NCI-H187 treated with DMSO at 0.1 percent for 48 hours (cell line): ENCODE measurements at regions not wholly inside any gene's neighbourhood (a gene's known extent, or its start where the extent isn't known, plus 50 kb on each side); places are given as distances from the start of the nearest gene placed in this dataset.
"Not testable (repeated sequence)": the region's sequence is repeated elsewhere in the genome, so short reads cannot be mapped to it uniquely, and the experiment has no call there.

ENCODE experiments used
- DNase-seq: peaks from one replicate; lab custom pipeline; 2025; lab: John Stamatoyannopoulos, UW

DNA sequence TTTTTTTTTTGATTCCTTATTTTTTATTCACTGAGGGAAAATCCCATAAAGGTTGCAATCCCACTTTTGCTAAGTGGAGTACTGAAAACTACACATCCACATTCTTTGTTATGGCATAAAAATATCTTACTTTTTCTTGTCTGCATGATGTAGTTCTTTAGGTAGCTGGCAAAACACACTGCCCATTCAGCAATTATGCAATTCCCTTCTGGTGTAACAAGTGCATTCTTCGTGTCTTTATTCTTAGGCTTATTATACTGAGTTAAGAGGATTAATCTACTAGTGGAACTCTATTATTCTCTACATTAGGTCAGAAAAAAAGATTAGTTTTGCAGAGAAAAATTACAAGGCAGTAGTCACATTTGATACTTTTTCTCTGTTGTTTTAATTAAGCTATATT is 403.8 kb upstream of the GBE1 start:
- DNase-seq, result no peak

DNA sequence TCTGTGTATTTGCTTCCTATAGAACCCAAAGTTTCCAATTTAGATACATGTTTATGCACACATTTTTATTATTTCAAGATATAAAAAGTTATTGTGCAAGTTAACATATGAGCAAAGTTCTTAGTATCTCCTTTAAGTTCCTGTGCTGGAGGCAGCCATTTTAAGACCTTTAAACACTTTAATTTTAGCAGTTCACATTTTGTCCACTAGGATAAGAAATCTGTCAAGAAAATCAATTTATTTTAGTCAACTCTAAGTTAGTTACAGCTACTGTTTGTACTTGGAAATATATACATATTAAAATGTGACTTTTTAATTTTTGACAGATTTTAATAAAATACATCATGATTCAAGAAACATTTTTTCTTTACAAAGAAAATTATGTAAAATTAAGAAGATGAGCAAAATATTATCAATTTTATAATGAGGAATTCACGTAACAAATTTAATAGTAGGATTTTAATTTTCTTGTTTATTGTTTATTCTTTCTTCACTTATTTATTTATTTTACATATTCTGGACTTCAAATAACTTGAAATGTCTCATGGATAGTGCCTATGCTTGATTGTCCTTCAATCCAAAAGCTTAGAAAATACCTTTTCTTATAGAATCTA is 402.6 kb upstream of the GBE1 start:
- DNase-seq, result no peak

DNA sequence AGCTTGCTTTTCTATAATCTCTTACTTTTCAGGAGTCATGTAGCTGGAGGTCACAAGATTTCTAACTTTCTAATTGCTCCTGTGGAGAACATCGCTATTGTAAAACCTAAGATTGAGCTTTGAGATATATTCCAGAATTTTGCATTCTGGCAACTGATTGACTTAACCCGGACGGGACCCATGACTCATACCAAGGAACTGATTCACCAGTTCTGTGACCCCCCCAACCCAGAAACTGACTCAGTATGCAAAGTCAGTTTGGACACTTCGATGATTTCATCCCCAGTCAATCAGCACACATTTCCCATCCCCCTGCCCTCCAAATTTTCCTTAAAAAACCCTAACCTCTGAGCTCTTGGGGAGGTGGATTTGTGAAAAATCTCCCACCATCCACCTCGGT is 396.5 kb upstream of the GBE1 start:
- DNase-seq, result no peak

DNA sequence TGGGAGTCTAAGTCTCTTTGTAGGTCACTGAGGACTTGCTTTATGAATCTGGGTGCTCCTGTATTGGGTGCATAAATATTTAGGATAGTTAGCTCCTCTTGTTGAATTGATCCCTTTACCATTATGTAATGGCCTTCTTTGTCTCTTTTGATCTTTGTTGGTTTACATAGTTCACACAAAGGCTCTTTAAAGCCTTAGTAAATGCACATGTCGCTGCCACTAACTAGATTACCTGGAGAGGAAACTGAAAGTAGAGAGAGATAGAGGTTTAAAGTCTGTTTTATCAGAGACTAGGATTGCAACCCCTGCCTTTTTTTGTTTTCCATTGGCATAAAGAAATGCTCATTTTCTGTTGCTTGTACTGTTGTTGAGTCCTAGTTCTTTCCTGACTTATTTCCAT is 392.4 kb upstream of the GBE1 start:
- DNase-seq, result not testable (repeated sequence)

DNA sequence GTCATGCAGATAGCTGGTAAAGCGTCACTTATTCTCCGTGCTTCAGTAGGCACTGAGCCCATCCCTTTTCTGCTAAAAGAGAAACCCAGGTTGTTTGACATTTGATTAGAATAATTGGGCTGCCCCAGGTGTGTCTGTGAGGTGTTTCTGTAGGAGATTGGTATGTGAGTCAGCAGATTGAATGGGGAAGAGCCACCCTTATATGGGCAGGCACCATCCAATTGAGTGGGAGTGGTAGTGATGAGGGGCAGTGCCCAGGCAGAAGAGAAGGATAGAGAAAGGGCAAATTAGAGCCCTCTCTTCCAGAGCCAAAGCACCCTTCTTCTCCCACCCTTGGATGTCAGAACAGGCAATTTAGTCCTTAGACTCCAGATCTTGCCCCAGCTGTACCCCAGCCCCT is 384.3 kb upstream of the GBE1 start:
- no peak for DNase-seq

DNA sequence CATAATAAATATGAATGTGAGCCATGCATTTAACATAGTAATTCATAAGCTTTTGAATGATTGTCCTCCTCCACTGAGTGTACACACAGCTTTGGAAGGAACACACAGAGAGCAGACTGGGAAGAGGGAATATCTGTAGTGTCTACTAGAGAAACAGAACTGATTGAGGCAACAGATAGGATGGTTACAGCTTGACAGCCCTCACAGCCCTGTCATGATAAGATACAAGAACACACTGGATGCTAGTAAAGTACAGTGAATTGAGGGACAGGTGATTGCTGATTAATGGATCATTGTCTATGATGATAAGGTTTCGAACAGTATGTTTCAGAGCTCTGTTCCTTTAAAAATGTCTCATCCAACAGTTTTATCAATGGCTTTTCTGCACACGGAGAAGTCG is 383.4 kb upstream of the GBE1 start:
- no peak for DNase-seq

DNA sequence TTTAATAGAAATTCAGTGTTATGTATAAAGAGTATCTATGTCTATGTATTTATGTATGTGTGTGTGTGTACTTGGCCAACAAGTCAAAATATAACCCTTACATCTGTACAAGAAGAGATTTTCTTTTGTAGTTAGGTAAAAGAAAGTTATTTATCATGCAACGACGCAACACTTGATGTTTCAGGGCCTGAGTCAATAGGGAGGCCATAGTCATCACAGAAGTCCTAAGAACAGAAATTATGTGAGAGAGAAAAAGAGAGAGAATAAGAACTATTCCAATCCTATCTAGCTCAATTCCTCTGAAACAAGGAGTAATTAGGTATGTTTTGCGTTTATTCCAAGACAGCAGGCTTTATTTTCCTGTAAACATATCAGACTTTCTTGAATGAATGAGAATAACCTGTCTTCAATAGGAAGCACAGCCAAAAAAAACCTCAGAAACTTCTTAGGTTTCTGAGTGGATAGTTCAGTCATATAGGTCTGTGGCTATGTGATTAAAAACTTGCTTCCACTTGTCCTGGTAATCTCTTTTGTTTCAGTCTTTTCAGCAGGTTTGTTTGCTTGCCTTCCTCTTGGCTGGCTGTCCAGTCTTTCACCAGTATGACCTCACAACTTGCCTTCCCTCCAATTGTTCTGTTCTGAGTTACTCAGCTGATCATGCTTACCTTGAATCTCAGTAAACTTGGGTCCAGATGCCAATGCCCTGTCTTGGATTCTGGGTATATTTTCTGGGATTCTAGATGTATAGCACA is 382.4 kb upstream of the GBE1 start:
- no peak for DNase-seq

DNA sequence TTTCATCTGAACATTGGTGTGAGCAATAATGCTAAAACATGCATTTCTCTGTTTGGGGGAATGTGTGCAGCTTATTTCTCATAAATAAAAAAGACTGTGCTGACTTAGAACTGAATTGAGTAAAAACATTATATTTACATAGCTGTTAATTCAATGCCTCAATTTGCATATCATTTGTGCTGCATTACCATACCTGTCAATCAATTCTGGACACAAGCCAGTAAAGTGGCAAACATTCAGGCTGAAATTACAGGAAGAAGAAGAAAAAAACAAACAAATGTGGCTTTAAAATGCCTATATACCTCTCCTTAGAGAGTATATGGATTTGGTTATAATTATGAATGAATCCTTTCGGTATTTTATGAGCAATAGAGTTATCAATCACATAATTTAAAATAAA is 380.1 kb upstream of the GBE1 start:
- no peak for DNase-seq

DNA sequence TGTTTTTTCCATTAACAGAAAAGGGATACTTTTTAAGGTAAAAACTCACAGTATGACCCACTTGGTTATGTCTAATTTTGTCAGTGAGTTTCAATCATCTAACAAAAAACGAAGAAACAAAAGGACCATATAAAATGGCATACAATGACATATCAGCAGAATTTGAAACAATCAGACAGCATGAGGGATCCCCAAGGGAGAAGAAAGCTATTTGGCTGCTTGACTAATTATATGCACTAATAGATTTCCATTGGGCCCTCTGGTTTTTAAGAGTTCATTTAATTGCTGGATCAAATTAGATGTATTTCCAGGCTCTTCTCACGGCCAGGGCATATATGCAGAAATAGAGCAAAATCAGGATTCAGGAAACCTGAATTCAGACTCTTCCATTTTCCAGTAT is 376.4 kb upstream of the GBE1 start:
- no peak for DNase-seq

DNA sequence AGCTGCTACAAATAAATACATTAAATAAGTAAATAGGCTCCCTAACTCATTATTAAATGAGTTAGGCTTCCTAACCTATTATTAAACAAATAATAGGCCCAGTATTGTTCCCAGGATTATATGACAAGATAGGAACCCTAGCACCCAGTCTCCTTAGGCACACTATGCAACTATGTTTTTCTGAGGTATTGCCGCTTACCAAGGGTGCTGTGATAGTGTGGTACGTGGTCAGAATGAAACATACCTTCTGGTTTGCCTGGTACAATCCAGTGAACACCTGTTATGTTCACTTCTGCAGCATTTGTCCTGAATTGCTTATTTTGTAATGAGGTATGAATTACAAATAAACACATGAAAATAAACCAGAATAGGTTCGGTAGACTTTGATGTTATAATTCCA is 375.6 kb upstream of the GBE1 start:
- no peak for DNase-seq

DNA sequence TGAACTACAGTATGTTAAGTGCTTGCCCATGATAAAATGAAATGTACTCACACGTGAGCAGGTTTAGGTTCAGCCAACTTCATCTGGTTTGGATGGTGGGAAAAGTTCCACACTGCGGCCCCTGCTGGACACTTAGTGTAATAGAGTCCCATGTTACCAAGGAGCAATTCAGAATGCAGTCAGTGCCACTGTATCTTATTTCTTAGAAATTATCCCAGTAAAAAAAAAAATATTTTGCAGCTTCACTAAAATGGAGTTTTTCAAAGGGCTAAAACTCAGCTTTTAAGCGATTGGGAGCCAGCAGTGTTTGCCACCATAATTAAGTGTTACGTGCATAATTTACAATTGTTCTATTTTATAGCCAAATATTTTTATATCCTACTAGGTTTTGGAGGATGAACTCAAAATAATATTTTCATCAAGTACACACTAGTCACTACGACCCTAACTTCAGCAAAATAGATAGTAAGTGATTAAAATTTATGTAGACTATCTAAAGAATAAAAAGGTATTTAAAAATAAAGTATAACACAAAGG is 371.7 kb upstream of the GBE1 start:
- no peak for DNase-seq

DNA sequence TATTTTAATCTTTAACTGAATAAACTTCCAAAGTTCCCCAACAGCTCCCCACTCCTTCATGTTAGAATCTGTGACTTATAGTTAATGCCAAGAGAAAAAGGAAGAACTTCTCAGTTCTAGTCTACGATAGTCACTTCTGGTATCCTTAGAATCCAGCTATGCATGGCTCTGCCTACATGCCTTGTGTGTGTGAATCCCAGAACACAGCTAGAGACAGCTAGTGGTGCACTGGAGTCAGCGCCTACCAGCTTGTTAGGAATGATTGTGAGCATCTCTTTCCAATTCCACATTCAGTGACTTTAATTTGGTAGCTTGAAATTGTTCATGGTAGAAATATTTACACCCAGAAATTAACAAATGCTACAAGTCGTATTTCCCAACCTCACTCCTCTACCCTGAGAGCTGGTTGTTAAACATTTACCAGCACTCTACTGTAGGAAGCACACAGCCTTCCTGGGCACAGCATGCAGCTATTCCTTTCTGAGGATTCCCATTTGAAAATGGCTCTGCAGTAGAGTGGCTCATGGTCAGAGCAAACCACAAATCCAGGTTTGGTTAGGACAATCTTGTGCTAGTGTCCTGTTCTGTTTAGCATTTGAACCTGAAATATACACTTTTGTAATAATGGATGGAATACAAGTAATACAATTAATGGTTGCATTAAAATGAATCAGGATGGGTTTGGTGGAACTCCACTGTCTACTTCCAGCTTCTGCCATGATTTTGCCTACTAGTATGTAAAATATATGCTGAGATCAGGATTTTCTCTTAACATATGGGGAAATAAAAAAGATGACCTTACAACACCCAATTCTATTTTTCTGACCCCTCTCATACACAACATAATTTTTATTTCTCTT is 371.0 kb upstream of the GBE1 start:
- no peak for DNase-seq

DNA sequence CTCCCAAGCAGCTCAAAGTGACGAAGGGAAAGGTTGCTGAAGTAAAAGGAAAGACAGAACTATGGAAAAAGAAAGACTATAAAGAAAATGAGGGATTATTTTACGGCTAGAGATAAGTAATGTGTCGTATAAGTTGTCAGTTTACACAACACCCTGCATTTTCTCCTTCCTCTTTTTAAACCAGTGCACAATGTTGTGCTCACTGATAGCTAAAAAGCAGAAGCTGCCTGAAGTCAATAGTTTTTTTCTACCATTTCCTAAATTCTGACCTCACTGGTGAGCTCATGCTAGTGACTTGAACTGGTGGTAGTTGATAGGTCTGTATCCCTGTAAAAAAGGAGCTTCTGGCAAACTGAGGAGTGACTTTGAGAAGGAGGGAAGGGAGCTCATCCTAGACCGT is 368.6 kb upstream of the GBE1 start:
- no peak for DNase-seq

DNA sequence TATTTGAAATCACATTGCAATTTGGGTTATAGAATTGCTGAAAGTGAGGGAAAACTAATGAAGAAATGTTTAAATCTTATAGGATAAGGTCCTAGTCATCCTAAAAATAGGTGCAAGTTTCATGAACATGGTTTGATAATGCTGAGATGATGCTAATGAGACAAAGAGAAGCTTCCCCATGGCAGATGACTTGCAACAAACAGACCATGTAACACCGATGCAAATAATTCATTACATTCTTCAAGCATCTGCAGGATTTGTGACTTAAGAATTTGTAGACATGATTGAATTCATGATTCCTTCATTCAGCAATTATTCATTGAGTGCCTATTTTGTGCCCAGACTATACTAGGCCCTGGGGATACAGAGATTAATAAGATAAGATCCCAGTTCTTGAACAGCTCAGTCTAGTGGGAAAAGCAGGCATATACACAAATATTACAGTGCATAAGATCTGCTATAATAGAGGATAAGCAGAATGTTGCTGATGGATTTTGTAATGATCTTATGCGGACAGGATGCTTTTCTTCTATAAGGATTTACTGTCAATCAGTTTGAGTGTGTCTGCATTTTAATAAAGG is 367.9 kb upstream of the GBE1 start:
- no peak for DNase-seq

DNA sequence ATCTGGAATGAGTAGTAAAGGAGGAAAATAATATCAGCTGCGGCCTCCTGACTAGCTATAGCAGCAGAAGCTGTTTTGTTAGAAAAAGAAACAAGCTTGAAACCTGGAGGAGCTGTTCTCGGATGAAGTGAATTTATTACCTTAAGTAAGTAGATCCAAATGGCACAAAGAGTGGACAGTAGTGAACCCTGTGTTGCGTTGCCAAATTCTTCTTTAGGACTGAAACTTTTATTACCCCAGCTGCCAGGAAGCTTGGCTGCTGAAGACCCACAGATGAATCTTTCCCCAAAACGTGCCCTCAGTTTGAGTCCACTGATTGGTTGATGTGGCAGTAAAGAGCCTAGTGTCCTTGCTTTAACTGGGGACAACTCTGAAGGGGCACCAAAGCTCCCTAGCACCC is 366.8 kb upstream of the GBE1 start:
- DNase-seq, result no peak

DNA sequence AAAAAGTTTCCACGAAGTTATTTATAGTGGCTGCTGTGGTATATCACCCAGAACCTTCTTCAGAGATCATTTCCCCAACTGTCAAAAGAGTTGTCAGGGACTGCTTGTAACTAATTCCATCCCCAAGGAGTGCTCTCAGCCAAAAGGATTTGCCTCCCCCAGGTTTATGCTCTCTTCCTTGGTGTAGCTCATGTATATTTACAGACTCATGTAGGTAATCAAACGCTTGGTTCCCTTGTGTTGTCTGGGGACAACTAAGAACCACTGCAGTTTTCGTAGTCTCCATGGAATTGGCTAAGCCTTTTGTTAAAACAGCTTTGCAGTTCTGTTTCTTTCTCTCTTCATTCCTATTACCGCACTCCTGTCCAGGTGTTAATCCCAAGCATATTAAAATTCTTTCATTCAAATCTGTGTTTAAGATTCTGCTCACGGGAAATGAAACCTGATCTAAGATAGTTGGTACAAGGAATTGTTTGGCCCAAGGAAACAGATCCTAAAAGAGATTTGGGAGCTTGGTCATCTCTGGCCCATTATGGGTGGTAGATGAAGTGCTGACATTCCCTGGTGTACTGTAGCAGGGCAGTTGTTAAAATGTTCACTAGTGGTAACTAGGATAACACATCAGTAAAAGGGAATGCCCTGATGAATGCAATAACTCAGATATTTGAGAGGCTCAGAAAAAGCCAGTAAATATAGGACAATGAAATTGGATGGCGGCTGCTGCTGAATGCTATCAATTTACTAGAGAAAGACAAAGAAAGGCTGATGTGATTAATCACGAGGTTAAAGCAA is 361.3 kb upstream of the GBE1 start:
- no peak for DNase-seq

DNA sequence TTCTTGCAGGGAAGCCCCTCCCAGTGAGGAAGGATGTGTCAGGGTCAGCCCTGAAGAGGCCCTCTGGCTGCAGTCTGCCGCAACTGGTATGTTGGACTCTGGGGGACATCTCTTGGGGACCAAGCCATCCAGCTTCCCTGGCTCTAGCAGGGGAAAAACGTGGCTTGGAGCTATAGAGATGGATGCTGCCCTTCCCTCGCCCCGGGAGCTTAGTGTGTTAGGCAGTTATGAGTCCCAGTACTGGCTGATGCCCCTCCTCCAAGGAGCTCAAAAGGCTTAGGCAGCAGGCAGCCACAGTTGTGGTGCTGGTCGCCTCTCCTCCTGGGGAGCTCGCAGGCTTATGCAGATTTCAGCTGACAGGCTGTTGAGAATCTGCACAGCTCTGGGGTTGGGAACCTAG is 353.1 kb upstream of the GBE1 start:
- no peak for DNase-seq

DNA sequence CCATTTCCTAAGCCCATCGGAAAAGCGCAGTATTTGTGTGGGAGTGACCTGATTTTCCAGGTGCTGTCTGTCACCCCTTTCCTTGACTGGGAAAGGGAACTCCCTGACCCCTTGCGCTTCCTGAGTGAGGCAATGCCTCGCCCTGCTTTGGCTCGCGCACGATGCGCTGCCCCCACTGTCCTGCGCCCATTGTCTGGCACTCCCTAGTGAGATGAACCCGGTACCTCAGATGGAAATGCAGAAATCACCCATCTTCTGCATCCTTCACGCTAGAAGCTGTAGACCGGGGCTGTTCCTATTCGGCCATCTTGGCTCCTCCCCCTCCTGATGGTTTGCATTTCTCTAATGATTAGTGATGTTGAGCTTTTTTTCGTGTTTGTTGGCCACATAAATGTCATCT is 349.3 kb upstream of the GBE1 start:
- not testable (repeated sequence) for DNase-seq

DNA sequence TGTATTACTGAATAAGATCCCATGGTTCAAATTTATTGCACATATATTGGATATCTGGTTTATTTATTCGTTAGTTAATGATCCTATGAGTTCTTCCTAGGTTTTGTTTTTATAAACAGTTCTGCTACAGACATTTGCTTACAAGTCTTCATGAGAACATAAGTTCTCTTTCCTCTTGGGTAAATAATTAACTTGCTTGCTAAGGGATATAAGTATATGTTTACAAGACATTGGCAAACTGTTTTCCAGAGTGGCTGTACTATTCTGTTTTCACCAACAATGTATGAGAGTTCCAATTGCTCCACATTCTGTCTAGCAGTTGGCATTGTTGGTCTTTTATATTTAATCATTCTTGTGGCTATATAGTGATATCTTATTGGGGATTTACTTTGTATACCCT is 341.8 kb upstream of the GBE1 start:
- no peak for DNase-seq

DNA sequence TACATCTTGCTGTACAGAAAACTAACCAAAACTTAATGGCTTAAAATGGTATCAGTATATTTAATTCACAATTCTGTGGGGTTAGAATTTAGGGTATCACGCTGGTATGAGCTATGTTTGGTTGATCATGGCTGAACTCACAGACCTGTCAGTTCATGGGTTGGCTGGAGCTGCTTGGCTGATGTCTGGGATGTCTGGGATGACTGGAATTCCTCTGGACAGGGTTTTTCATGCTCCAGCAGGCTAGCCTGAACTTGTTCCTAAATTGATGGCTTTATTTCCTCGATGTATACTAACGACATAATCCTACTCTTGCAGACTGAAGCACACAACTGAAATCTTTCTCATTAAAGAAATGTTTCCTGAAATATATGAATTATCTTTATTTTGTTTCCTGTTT is 338.9 kb upstream of the GBE1 start:
- DNase-seq, result no peak

DNA sequence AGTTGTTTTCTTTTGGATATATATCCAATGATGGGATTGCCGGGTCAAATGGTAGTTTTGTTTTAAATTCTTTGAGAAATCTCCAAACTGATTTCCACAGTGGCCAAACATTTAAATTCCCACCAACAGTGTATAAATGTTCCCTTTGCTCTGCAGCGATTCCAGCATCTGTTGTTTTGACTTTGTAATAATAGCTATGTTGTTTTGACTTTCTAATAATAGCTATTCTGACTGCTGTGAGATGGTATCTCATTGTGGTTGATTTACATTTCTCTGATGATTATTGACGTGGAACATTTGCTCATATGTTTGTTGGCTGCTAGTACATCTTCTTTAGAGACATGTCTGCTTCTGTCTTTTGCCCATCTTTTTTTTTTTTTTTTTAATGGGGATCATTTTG is 332.2 kb upstream of the GBE1 start:
- DNase-seq, result no peak

DNA sequence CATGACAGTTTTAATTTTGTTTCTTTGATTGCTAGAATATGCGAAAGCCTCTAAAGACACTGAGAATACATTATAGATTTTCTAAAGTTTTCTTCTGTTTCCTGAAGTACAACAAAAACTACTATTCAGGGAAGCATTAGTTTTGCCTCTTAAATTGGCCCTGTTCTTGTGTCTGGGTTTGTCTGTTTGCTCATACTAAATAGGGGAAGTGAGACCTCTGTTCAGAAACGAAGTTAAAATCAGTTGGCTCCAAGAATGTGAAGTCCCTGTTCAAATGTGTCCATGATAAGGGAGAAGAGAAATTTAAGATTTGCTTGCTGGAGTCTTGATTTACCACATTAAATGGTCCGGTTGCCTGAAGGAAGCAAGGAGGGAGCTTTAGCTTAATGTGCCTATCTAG is 327.3 kb upstream of the GBE1 start:
- DNase-seq, result no peak
